Left cardiac atrium (tissue), 4 donors: ENCODE measurements at regions not wholly inside any gene's neighbourhood (a gene's known extent, or its start where the extent isn't known, plus 50 kb on each side); places are given as distances from the start of the nearest gene placed in this dataset.

ENCODE experiments used
- ATAC-seq, 2 donors: fragments of 200-7000 bp; cut with Tn5 transposase; one replicate each; pipeline ENCODE4 v1.9.1; 2020; ENCODE audit warnings: mild to moderate bottlenecking in 2 of 2, moderate library complexity in 2 of 2
- DNase-seq: peaks from one replicate; pipeline ENCODE4 v3.0.0-alpha.2; 2020
- intact Hi-C, 2 donors: fragments of 100-400 bp; cut with DNase I; formaldehyde crosslinking; loops; one replicate each; pipeline versions ENCODE4 v1.14.1 to v1.15.1; 2022 to 2023
- donor health status: DM: no; HTN: yes; CAD: no.
- donor health status: DM: no; HTN: yes; CAD: no; lungs with severe emphysema.
- donor health status: DM: yes; HTN: yes; CAD: no.
- donor health status: Dilated cardiomyopathy.

DNA sequence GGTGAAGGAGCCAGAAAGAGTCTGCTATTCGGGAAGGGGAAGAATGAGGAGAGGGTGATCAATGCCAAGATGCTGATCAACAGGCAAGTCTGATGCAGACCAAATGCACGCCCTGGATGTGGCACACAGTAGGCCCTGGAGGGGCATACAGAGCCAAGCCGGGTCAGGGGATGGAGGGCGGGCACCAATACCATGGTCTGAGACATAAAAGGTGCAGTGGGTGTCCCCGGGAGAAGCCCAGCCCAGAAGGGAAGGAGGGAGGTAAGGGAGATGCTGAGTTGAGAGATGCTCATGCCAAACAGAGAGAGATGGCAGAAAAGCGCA is 66.6 kb upstream of the ID2 start:
- ATAC-seq (peak; percentile 4 to 15), DNase-seq (no peak)
- intact Hi-C loops, result no loop called here

DNA sequence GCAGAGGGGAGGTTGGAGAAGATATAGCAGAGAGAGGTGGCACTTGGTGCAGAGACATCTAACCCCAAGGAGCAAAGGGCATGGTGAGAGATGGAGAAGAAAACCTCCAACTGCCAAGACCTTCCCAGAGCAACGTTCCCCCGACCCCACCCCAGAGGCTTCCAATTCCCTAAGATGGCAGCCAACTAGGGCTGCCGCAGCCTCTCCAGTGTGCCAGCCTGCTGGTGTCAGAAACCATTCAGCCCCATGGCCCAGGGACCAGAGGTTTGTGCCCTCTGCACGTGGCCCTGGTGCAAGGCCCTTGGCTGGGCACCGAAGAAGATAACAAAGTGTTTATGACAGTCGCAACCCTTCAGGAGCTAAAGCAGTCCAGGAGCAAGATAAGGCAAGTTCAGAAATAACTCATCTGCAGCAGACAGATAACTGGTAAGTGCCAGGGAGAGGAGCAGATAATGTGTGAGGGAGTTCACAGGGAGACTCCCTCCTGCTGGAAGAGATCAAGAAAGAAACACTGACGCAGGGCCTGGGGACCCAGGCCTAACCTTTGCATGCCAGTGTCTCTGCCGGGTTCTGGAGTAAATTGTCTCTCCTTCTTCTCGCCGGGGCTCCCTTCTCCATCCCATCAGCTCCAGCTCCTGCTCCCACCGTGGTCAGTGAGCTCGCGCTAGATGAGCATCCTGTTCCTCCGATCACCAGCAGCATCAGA is 66.1 kb upstream of the ID2 start:
- ATAC-seq, result peak; percentile 68 to 90
- intact Hi-C loops, result loop anchor here in 1 of 2 donors (1.0 kb wide), 1 partner anchor 63 kb away; no protein-coding TSS in a partner anchor
- peak; percentile 59 for DNase-seq

DNA sequence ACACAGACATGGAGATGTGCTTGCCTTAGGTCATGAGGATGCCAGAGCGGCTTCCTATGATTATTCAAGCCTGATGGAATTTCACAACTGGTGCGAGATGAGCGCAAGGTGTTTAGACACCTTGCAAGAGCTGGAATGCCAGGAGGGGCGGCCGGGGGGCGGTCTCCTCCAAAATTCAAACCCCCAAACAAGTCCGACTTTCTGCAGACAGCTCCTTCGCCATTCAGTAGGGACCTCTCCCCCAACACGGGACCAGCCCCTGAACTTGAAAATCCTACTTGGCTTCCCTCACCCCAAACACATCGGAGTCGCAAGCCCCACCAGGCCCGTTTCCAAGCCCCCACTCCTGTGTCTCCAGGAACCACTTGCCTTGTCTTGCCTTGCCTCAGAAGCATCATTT is 64.8 kb upstream of the ID2 start:
- DNase-seq, result no peak
- intact Hi-C loops, result no loop called here
- no peak for ATAC-seq

DNA sequence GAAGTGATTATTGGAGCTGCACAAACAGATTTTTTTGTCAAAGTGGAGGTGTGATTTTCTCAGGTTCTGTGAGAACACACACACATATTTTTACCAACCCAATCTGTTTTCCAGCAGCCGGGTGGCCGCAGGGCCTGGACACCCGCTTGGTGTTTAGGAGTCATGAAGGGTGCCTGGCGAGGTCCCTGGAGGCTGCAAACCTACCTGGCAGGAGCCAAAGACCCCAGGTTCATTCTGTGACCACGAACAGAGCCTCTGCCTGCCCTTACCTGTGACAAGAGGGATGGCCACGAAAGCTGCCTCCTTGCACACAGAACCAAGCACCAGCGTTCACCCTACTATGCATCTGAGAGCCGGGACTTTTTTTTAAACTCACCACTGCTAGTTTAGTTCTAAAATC is 64.3 kb upstream of the ID2 start:
- ATAC-seq, result no peak
- intact Hi-C loops, result no loop called here
- no peak for DNase-seq

DNA sequence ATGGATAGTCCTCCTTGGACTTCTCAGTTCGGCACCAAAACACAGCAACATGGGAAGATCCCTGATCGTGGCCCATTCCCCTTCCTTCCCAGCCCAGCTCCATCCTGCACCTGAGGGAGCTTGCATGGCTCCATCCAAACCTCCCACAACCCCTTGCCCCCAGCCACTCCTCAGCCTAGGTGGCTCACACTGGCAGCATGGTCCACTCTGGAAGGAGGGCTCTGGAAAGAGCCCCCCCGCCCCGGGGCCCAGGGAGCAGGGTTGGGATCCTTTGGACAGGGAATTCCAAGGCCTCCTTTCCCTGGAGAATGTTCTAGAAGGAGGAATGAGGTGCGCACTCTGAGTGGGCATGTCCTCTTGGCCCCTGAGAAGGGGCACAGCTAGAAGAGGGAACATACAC is 62.8 kb upstream of the ID2 start:
- intact Hi-C loops, result no loop called here

DNA sequence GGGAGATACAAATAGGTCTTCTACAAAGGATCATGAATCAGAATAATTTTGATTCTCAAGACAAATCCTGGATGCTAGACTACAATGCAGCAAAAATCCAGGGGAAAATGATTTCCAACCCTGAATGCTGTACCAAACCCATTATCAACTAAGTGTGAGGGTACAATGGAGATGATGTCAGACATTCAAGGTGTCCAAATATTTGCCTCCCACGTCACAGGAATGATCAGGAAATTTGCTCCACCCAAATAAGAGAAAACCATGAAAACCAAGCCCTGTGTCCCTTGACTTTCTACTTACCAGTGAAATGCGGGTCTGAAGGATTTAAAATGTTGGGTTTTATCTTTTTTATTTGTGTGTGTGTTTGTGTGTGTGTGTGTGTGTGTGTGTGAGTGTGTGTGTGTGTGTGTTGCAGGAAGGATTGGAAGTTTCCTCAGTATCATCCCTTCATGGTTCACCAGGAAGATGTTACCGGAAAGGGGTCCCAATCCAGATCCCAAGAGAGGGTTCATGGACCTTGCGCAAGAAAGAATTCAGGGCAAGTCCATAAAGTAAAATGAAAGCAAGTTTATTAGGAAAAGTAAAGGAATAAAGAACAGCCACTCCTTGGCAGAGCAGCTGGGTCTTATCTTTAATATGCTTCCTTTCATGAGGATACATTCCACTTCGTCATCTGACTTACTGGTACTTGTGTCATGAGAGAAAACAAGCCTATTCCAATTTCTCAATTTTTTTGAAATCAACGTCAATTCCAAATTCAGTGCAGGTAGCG is 61.1 kb upstream of the ID2 start:
- intact Hi-C loops, result no loop called here
- ATAC-seq (peak; percentile 51 to 57), DNase-seq (no peak)

More for the DNA sequence above, 62.8 kb upstream of the ID2 start:
- ATAC-seq (no peak), DNase-seq (no peak)

DNA sequence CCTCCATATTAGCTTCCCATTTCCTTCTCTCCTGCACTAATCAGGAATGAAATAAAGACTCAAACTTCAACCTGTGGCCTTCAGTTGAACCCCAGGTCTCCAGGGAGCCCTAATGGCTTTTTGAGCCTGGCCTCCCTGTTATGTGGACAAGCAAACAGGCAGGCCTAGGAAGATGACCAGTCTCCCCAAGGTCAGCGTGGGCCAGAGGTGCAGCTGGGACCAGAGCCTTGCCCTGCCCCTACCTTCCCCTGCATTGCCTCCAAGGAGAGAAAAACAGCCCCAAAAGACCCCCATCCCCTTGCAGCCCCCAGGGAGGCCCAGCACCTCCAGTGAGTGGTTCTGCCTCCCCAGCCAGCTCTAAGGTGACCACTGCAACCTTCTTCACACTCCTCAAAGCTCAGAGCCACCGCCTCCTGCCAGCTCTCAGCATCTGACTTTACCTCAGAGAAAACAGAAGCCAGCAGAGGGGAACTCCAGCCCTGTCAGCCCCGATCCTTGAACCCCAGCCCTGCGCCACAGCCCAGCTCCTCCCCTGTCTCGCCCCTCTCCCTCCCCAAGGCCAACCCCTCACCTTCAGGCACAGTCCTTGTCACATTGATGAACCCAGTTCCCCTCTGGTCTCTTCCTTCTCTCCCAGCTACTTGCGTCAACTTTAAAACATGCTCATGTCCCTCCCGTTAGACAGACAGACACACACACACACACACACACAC is 59.5 kb upstream of the ID2 start:
- no peak for ATAC-seq
- intact Hi-C loops, result no loop called here
- no peak for DNase-seq

DNA sequence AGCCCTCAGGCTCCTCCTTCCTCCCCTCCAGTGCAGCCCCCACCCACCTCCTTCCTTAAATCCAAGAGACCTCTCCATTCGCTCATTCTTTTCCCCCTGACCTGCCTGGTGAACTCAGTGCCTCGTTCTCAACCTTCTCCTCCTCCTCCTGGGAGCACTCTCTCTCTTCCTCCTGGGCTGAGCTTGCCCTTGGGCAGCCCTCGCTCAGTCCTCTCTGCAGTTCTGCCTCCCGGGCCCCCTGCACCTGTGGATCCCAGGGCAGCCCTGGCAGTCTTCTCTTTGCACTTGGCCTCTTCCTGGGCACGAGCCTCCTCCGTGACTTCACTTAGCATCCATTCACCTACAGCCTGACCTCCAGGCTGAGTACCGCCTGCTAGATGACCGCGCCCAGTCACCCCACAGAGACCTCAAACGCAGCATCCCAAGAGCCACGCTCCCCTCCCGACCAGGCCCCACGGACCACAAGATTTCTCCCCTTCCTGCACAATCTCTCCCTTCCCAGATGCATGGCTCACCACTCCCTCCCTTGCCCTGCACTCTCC is 58.9 kb upstream of the ID2 start:
- intact Hi-C loops, result no loop called here
- DNase-seq, result no peak

DNA sequence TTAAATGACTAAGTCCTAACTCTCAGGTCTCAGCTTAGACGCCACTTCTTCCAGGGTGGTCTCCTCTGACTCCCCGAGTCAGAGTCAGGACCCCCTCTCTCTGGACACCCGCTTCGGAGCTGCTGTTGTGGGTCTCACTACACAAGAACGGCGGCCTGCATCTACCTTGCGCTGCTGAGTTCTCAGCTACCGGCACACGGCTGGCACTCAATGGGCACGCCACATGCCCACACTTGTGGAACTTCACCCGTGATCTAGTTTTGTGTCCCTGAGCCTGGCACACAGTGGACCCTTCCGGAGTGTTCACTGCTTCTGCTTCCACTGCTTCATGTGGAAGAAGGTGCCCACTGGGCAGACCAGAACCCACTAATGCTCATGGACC is 58.3 kb upstream of the ID2 start:
- no peak for DNase-seq
- intact Hi-C loops, result no loop called here
- ATAC-seq, result no peak

More for the DNA sequence above, 58.9 kb upstream of the ID2 start:
- ATAC-seq, result no peak

DNA sequence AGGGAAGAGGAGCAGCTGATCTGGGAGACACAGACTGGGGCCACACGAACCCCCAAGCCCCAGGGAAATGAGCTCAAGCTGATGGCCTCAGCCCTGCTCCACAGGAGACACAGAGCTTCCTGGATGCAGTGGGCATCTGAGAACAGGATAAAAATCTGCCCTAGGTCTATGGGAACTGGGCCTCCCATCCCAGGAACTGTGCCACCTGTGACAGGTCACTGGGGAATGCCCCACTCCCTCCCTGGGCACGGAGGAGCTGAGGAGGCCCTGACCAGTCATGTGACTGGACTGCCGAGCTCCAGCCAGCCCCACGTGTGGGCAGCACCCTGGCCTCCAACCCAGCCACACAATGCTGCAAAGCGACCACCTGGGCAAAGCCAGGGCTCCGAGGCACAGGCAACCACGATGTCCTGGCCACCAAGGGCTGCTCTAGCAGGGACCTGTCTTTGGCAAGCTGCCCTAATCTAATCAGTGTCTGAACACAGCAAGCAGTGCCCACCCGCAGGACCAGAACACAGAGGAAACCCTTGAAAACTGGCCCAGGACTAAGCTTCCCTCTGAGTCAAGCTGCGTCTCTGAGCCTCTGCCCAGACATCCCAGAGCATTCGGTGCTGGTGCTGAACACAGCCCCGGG is 57.8 kb upstream of the ID2 start:
- intact Hi-C loops, result no loop called here
- ATAC-seq, result peak in 1 of 2 donors; percentile 38
- no peak for DNase-seq

DNA sequence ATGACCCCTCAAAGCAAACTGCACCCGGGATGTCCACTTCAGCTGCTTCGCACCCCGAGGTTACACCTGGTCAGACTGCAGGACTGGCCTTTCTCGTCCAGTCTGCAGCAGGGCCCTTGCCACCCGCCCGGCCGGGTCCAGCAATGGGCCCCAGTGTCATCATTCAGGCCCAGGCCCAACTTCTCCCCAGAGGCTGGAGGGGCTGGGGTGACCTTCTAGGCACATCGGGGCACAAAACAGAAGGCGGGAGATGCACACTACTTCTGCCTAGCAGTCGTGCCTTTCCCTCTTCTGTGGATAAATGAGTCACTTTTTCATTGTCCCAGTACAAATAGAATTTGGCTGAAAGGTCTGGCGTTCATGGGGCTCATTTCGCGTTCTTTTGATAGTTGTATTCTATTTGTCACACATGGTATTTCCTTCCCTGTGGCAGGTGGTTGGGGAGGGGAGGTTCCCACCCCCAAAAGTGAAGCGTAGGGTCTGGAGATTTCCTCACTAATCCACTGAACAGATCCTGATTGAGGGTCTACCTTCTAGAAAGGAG is 56.9 kb upstream of the ID2 start:
- intact Hi-C loops, result no loop called here
- no peak for ATAC-seq
- DNase-seq, result no peak

DNA sequence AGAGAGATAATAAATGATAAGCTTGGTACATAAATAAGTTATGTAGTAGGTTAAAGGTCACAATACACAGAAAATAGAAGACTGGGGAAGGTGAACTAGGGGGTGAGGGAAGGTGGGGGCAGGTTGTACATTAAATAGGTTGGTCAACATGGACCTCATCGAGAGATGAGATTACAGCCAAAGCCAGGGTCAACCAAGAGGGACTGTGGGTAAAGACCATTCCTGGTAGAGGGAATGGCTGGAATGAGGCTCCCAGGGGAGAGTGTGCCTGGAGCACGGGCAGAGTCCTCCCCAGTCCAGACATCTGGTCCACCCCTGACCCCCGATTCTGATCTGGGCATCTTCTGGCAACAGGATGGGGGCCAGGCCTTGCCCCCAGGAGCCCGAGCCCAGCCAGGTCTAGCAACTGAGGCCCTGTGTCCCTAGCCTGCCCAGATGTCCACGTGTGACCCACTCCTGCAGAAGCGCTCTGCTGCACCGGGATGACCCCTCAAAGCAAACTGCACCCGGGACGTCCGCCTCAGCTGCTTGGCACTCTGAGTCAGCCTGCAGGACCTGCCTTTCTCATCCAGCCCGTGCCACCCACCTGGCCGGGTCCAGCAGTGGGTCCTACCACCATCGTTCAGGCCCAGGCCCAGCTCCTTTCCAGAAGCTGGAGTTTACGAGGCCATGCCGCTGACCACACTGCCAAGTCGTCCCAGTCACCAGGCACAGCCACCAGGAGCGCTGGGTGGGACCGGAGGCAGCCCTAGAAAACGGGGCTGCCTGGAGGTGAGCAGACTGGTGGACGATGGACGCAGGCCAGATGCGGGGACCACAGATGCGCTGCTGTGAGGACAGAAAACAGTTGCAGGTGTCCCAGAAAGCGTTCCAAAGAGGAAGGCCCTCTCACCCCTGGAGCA is 56.2 kb upstream of the ID2 start:
- ATAC-seq (no peak), DNase-seq (no peak)

DNA sequence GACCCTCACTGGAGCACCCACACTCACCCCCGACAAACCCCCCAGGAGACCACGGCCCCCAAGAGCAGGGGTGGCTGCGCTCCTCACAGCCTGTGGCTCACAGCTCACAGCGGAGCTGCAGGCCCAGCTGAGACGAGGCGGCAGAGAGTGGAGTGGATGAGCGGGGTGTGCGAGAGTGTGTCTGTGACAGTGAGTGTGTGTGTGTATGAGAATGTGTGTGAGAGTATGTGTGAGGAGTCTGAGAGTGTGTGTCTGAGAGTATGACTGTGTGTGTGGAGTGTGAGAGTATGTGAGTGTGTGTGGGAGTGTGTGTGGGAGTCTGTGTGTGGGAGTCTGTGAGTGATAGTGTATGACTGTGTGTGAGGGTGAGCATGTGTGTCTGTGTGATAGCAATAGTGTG is 55.3 kb upstream of the ID2 start:
- intact Hi-C loops, result no loop called here
- ATAC-seq, result no peak
- DNase-seq, result no peak

More for the DNA sequence above, 56.2 kb upstream of the ID2 start:
- intact Hi-C loops, result no loop called here

DNA sequence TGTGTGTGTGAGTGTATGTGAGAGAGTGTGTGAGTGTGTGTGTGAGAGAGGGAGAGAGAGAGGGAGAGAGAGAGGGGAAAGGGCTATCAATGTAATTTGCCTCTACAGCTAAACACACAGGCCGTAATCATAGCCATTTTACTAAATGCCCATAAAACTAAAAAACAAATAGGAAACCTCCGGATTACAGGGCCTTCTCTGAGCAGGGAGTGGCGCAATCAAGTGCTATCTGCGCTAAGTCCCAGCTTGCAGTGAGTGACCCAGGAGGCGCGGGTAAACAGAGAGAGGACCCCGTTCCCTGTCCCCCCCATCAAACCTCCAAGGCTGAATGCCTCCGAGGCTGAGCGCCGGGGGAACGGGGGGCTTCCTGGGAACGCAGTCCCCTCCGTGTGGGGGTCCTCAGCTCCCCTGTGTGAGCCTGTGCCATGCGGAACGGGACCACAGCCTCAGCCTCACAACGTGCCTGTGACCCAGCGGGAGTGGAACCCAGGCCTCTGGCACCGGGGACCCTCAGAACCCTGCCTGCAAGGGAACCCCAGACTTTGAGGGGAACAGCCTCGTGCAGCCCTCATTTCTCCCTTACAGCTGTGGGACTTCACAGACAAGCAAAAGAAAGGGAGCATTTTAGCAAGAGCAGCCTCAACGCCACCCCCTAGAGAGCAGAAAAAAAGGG is 54.7 kb upstream of the ID2 start:
- DNase-seq, result no peak
- no peak for ATAC-seq
- intact Hi-C loops, result no loop called here

DNA sequence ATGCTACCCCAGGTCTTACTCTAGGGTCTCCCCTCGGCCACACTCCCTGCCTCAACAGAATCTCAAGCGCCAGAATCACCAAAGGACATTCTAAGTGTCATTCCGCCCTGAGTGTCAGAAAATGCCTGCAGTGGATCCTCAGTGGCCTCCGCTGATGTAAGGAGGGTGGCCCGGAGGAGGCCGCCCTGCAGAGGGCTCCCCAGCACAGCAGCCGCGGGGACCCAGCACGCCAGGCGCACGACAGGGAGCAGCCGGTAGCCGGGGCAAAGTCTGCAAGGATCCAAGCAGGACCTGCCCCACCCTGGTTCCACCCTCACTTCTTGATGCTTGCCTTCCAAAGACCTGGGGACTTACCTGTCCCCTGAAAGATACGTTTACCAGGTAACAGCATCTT is 54.2 kb upstream of the ID2 start:
- ATAC-seq (no peak), DNase-seq (no peak)
- intact Hi-C loops, result no loop called here

DNA sequence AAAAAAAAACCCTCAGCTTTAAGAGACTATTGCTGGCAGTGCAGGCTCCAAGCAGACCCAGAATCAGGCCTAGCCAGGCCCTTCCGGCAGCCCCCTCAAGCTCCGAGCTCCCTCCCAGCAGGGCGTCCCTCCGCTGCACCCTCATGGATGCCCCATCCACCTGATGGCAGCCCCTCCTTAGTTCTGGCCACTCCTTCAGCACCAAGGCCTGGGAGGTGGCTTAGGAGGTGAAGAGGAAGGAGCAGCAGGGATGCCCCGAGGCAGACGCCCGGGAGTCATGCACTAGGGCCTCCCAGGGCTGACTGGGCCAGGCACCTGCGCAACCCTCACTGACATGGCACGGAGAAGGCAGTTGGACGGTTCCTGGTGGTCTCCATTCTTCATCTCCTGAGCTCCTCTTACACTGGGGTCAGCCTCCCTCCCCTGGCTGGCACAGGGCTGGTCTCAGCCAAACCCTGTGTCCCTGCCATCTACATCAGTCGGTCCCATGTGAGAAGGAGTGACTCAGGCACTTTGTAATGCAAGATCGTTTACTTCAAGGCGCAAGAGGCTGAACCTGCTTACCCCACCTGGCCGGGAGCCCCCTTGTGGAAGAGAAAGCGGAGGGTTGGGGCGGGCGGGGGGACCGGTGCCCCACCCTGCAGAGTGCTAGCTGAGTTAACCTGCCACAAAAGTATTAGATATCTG is 53.5 kb upstream of the ID2 start:
- DNase-seq, result no peak
- intact Hi-C loops, result no loop called here
- ATAC-seq, result no peak

DNA sequence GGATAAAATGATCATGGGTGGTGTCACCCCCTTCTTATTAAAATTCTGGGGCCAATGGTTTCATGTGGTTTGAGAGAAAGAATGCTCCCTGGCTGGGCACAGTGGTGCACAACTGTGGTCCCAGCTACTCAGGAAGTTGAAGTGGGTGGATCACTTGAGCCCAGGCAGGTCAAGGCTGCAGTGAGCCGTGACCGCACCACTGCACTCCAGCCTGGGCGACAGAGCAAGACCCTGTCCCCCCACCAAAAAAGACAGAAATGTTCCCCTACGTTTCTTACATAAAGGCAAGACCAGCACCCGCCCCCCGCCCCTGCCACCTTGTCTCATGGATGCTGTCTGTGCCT is 53.0 kb upstream of the ID2 start:
- DNase-seq (no peak), ATAC-seq (no peak)
- intact Hi-C loops, result no loop called here

DNA sequence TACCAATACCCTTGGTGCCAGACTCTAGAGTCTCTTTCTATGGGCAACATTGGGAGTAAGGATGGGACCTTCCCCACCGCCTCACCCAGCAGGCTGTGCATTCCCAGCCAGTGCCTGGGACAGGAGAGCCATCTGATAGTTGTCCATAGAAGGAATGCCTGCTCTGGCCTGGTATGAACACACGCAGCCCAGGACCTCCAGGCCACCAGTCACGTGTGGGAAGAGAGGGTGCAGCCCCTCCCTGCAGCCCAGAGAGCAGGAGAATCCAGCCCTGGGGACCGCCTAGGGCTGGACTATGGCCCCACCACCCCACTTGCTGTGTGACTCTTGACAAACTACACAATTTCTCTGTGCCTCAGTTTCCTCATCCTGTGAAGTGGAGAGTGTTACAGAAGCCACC is 52.5 kb upstream of the ID2 start:
- ATAC-seq (no peak), DNase-seq (no peak)
- intact Hi-C loops, result no loop called here
